SKM-1 treated with dmso at 0.1 percent for 144 hours (cell line): ENCODE measurements at regions not wholly inside any gene's neighbourhood (a gene's known extent, or its start where the extent isn't known, plus 50 kb on each side); places are given as distances from the start of the nearest gene placed in this dataset.
"Not testable (repeated sequence)": the region's sequence is repeated elsewhere in the genome, so short reads cannot be mapped to it uniquely, and the experiment has no call there.

Source experiments
- DNase-seq: peaks from one replicate; lab custom pipeline; 2025; ENCODE audit not compliant: unreplicated experiment; lab: John Stamatoyannopoulos, UW

DNA sequence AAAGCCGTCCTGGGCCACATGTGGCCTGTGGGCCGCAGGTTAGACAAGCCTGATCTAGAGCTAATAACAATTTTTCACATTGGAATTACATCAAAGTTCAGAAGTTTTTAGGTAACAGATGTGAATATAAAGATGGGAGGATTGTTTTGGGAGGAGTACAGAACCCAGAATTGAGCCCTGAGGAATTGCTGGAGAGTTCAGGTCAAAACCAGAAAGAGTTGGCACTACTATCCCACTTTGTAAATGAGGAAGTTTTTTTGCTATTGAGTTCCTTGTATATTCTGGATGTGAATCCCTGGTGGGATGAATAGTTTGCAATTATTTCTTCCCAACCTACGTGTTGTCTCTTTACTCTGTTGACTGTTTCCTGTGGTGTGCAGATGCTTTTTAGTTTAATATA is 109.5 kb upstream of the LIPC start:
- no peak for DNase-seq

GRCh38 chr15:58323321-58323720 is 108.5 kb upstream of the LIPC start:
- DNase-seq: not testable (repeated sequence)

- no peak for DNase-seq
Measured at GRCh38 chr15:58324533-58324932, 107.3 kb upstream of the LIPC start.

GRCh38 chr15:58327958-58328357 is 103.8 kb upstream of the LIPC start:
- no peak for DNase-seq

DNA sequence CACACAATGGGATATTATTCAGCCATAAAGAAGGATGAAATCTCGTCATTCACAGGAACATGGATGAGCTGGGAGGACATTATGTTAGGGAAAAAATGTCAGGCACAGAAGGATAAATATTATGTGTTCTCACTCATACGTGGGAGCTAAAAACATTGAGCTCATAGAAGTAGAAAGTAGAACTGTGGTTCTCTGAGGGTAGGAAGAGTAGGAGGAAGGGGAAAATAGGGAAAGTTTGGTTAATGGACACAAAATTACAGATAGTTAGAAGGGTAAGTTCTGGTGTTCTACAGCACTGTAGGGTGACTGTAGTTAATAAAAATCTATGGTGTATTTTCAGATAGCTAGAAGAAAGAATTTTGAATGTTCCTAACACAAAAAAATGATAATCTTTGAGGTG is 102.6 kb upstream of the LIPC start:
- DNase-seq: no peak

GRCh38 chr15:58329781-58330671 is 101.8 kb upstream of the LIPC start:
- no peak for DNase-seq

DNA sequence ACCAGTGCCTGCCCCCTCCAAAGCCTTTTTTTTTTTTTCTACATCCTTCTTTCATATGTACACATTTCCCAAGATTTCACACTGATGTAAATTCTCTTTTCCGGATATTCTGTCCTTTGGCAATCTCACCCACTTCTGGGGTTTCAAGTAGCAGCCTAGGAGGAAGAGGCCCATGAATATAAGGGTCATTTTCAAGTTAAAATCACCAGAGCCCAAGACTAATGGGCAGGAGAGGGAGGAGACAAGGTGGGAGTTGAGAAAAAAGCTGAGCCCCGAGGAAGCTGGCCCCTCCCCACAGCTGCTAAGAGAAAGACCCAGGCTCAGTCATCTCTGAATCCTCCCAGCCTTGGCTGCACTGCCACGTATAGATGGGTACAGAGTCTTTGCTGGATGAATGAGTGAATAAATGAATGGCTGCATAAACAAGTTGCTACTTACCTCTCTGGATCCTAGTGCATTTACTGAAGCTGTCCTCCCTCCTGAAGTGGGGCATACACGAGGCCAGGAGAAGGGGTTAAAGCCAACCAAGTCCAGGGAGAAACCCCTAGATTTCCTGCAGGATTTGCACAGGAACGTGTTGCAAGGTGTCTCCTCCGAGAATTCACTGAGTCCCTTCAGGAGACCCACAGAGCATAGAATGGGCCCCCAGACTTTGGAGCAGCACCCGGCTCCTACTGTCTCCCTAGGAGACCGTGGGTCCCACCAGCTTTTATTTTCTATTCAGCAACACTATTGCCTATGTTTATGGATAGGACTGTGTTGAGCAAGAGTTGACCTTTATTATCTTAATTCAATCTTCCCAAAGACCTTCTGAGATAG is 100.8 kb upstream of the LIPC start:
- no peak for DNase-seq

DNA sequence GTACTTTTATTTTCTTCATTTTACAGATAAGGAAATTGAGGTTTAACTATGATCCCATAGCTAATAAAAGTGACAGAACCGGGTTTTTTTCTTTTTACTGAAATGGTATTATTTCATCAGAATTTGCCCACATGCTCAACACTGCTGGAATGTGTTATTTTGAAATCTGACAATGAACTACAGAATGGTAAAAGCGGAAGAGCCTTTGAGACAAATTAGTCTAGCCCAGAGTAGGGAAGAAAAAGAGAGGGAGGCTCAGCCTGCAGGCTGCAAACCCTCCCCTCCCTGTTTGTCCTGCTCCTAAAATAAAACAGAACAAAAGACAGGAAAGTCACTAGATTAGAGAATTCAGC is 100.3 kb upstream of the LIPC start:
- peak; percentile 94 for DNase-seq

DNA sequence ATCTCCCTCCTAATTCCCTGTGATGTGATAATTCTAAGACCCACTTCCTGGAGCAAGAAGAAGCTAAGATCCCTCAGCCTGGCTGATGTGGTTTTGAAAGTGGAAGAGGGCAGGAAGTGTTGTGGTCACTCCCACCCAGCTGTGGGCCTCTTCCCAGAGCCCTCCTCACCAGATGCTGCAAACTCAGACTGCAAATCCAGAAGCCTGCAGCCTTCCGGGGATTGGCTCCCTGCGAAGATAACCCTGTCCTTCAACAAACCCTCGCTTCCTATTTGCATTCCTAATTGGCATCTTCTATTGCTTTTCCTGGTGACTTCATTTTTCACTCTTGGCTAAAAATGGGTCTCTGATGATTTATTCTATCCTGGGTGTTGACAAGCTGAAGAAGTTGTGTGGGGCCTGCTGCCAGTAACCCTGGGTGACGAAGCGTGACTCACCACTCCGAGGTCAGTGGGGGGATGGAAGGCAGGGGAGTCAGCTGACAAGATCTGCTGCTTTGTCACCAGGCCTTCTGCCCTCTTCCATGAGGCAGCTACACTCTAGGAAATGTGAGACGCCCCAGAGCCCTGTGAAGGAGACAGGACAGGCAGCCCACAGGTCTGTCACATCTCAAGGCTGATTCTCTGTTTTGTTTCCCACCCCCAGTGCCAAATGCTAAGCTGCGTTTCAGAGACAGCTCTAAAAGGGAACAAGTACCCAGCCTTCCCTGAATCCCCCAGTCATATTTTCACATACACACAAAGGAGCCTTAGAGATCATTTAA is 99.7 kb upstream of the LIPC start:
- DNase-seq: peak; percentile 95

GRCh38 chr15:58332676-58333400 is 99.0 kb upstream of the LIPC start:
- DNase-seq: no peak

GRCh38 chr15:58334803-58335202 is 97.0 kb upstream of the LIPC start:
- DNase-seq: no peak

DNA sequence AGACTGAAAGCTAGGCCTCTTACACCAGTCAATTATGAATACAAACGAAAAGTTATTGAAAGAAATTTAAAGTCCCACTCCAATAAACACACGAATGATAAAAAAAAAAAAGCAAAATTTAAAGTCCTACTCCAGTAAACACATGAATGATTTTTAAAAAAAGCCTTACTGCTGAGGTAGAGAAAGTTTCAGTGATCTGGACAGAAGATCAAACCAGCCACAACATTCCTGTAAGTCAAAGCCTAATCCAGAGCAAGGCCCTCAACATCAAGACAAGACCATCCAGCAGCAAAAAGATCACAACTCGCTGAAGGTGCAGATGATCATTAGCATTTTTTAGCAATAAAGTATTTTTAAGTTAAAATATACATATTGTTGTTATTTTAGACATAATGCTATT is 95.6 kb upstream of the LIPC start:
- no peak for DNase-seq

GRCh38 chr15:58340176-58340575 is 91.6 kb upstream of the LIPC start:
- no peak for DNase-seq

GRCh38 chr15:58342508-58342907 is 89.3 kb upstream of the LIPC start:
- no peak for DNase-seq

DNA sequence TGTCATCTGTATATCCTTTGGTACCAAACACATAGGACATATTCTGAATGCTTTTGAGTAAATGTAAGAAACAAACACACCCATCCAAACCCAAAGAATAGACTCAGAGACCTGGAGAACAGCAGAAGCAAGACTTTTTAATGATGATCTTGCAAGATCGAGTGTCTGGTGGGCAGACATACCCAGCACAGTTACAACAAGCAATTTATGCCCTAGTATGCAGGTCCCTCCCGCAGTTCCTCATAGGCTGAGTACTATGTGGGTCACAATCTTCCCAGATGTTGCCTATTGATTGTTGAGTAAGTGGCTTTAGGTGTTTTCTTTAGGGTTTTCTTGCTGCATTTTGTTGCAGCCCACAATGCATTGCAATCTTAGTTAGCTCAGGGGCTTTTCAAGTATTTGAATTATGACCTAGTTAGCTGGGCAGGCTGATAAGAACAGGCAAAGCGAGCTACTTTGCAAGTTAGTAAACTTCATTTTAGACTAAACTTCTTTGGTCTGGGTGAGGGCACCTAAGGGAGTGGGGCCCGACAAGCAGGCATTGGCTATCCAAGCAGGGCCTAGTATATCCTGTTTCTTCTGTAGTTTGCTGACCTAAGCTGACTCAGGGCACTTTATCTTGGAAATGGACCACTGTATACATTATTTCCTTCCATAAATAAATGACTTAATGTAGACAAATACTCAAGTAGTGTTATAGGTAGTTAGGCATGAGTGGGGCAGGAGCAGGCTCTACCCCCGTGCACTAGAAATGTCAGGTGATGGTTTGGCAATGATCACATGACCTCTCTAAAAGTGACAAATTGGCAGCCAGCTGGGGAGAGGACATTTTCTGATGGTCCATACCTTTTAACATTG is 87.3 kb upstream of the LIPC start:
- DNase-seq: no peak

- DNase-seq: no peak
Measured at GRCh38 chr15:58346361-58346760, 85.4 kb upstream of the LIPC start.

DNA sequence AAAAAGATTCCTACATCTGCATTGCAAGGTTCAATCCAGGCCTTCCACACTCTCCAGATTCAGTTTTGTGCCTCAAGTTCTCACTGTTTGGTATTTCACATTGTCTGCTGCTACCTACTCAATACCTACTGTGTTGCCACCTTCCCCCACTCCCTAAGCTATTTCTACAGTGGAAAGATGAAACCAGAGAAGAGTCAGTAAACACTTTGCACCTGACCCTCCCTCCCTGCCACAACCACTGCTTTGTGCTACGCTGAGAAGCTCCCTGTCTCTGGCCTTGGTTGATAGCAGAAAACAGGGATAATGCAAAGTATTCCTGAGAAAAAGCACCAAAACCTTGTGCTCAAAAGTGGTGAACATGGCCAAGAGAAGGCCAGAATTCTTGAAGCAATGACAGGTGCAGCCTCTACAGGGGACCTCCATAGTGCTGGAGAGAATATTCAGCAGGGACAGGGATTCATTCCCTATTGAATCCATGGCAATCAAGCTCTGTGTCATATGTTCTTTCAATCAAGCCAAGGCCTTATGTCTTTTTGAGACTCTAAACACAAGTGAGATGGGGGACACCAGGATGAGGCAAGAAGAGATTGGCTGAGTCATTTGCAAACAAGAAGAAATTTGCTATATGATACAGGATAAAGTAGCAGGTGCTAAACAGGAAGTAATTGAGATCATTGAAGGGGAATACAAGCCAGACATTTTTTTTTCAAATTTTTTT is 83.5 kb upstream of the LIPC start:
- DNase-seq: no peak

DNA sequence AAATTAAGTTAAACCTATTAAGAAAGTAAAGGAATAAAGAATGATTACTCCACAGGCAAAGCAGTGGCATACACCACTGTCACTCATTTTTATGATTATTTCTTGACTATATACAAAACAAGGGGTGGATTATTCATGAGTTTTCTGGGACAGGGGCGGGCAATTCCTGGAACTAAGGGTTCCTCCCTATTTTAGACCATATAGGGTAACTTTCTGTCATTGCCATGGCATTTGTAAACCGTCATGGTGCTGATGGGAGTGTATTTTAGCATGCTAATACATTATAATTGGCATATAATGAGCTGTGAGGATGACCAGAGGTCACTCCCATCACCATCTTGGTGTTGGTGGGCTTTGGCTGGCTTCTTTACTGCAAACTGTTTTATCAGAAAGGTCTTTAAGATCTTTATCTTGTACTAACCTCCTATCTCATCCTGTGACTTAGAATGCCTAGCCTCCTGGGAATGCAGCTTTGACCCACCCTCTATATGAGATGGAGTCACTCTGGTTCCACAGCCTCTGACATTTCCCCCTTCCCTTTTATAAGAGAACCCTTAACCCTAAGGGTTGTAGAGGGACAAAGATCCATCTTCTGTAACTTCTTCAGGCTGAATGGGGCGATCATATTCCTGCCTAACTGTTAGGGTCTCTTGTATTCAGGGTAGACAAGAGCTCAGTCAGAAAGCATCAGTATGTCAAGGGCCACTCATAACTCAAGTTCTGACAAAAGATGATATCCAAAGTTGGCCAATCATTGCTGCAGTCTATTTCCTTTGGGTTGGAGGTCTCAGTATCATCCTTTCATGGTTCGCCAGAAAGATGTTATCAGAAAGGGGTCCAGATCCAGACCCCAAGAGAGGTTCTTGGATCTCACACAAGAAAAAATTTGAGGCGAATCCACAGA is 79.5 kb upstream of the LIPC start:
- DNase-seq: no peak
